GM21619 (cell line): ENCODE measurements at regions not wholly inside any gene's neighbourhood (a gene's known extent, or its start where the extent isn't known, plus 50 kb on each side); places are given as distances from the start of the nearest gene placed in this dataset.

Experiments used
- ATAC-seq: cut with Tn5 transposase; IDR thresholded peaks from one replicate; pipeline ENCODE4 v1.9.1; 2021; ENCODE audit not compliant: unreplicated experiment

- ATAC-seq, result no peak
Observed at GRCh38 chr13:104473936-104474335, 1407.7 kb upstream of the SLC10A2 start.

- no peak for ATAC-seq
Observed at GRCh38 chr13:104466016-104466415, 1399.8 kb upstream of the SLC10A2 start.

GRCh38 chr13:104461049-104461448 is 1394.8 kb upstream of the SLC10A2 start:
- ATAC-seq, result no peak

GRCh38 chr13:104460554-104460953 is 1394.3 kb upstream of the SLC10A2 start:
- ATAC-seq, result no peak

GRCh38 chr13:104450006-104450405 is 1383.8 kb upstream of the SLC10A2 start:
- no peak for ATAC-seq

- no peak for ATAC-seq
Observed at GRCh38 chr13:104447348-104447747, 1381.1 kb upstream of the SLC10A2 start.

- ATAC-seq, result no peak
Observed at GRCh38 chr13:104442536-104442935, 1376.3 kb upstream of the SLC10A2 start.

- no peak for ATAC-seq
Observed at GRCh38 chr13:104436555-104436954, 1370.3 kb upstream of the SLC10A2 start.

- no peak for ATAC-seq
Observed at GRCh38 chr13:104431895-104432294, 1365.7 kb upstream of the SLC10A2 start.

GRCh38 chr13:104426435-104426834 is 1360.2 kb upstream of the SLC10A2 start:
- no peak for ATAC-seq

- no peak for ATAC-seq
Observed at GRCh38 chr13:104422668-104423067, 1356.5 kb upstream of the SLC10A2 start.

- ATAC-seq, result no peak
Observed at GRCh38 chr13:104416973-104417372, 1350.8 kb upstream of the SLC10A2 start.

- ATAC-seq, result no peak
Observed at GRCh38 chr13:104414771-104415170, 1348.6 kb upstream of the SLC10A2 start.

GRCh38 chr13:104414181-104414580 is 1348.0 kb upstream of the SLC10A2 start:
- no peak for ATAC-seq

- no peak for ATAC-seq
Observed at GRCh38 chr13:104411141-104411765, 1345.0 kb upstream of the SLC10A2 start.

GRCh38 chr13:104408733-104409132 is 1342.5 kb upstream of the SLC10A2 start:
- no peak for ATAC-seq

GRCh38 chr13:104404325-104404724 is 1338.1 kb upstream of the SLC10A2 start:
- ATAC-seq, result no peak

- ATAC-seq, result no peak
Observed at GRCh38 chr13:104389691-104390090, 1323.5 kb upstream of the SLC10A2 start.

GRCh38 chr13:104387510-104387909 is 1321.3 kb upstream of the SLC10A2 start:
- no peak for ATAC-seq

- ATAC-seq, result no peak
Observed at GRCh38 chr13:104385404-104385803, 1319.2 kb upstream of the SLC10A2 start.

- no peak for ATAC-seq
Observed at GRCh38 chr13:104382951-104383350, 1316.7 kb upstream of the SLC10A2 start.

GRCh38 chr13:104376588-104376987 is 1310.4 kb upstream of the SLC10A2 start:
- no peak for ATAC-seq

GRCh38 chr13:104375614-104376013 is 1309.4 kb upstream of the SLC10A2 start:
- ATAC-seq, result no peak
